ENCODE measurements at regions not wholly inside any gene's neighbourhood (a gene's known extent, or its start where the extent isn't known, plus 50 kb on each side); places are given as distances from the start of the nearest gene placed in this dataset.

- TF ChIP-seq CTCF (IDR thresholded peaks at IDR 0.05; ENCODE audit: borderline replicate concordance, extremely low read depth, low read length, poor library complexity, severe bottlenecking) (no peak), EZH2 (IDR thresholded peaks at IDR 0.05; ENCODE audit: borderline replicate concordance, low read depth, low read length, severe bottlenecking) (no peak)
- no peak overlapping the region for H2AFZ ChIP-seq (ENCODE audit: low read depth, low read length)
- peak; percentile 83 for DNase-seq
Observed at GRCh38 chr2:226609366-226609765, 190.3 kb downstream of the IRS1 start.

DNA sequence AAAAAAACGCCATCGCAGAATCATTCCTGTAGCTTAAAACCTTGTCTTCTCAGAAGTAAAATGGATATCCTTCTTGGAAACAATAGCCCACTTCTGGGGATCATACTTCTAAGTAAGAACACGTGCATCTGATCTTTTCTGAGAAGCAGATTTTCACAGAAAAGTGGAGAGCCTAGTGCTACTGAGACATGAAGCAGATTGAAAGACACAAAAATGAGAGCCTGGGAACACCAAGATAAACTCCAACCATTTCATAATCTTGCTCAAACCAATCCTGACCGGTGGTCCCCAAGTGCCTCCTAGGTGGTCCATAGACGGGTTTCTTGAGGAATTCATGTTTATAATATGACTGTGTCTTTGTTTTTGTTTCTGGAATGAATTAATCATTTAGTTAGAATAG lies 191.2 kb downstream of the IRS1 start:
- Histone ChIP-seq H3K27me3 (ENCODE audit: insufficient read depth, low read length, poor library complexity) (no peaks in the 10 kb centered on the region), H3K4me1 (ENCODE audit: insufficient read depth, low read length) (peaks cover 49% of the 10 kb centered on the region), H3K4me2 (ENCODE audit: insufficient read depth, low read length) (peak overlapping the region; percentile 53), H3K27ac (ENCODE audit: low read length) (peak overlapping the region; percentile 75), H3K79me2 (ENCODE audit: insufficient read depth, low read length) (no peaks in the 10 kb centered on the region), H2AFZ (ENCODE audit: low read depth, low read length) (peak overlapping the region; percentile 62), H3K9me3 (ENCODE audit: insufficient read depth, low read length, severe bottlenecking) (no peaks in the 10 kb centered on the region), H3K9ac (ENCODE audit: low read depth, low read length) (peak overlapping the region; percentile 40), H3K36me3 (ENCODE audit: insufficient read depth, low read length) (no peaks in the 10 kb centered on the region), H3K4me3 (ENCODE audit: low read depth in 1 of 2, low read length in 2 of 2) (no peak overlapping the region), H4K20me1 (ENCODE audit: insufficient read depth, low read length) (no peaks in the 10 kb centered on the region)
- TF ChIP-seq EZH2 (IDR thresholded peaks at IDR 0.05; ENCODE audit: borderline replicate concordance, low read depth, low read length, severe bottlenecking) (no peak), CTCF (IDR thresholded peaks at IDR 0.05; ENCODE audit: borderline replicate concordance, extremely low read depth, low read length, poor library complexity, severe bottlenecking) (no peak)
- ATAC-seq (ENCODE audit: insufficient read depth, low read depth): peak; percentile 42
- DNase-seq: peak; percentile 40

More at GRCh38 chr2:226609366-226609765, 190.3 kb downstream of the IRS1 start:
- H3K36me3 ChIP-seq (ENCODE audit: insufficient read depth, low read length): no peaks in the 10 kb centered on the region
- 0 out of 2 replicates have a peak overlapping the region, but pooled peaks have one; percentile 53 for H3K4me2 ChIP-seq (ENCODE audit: insufficient read depth, low read length)
- no peaks in the 10 kb centered on the region for H4K20me1 ChIP-seq (ENCODE audit: insufficient read depth, low read length)
- ATAC-seq (ENCODE audit: insufficient read depth, low read depth): peak; percentile 94
- H3K4me1 ChIP-seq (ENCODE audit: insufficient read depth, low read length): peaks cover 49% of the 10 kb centered on the region
- peak overlapping the region; percentile 40 for H3K9ac ChIP-seq (ENCODE audit: low read depth, low read length)
- no peaks in the 10 kb centered on the region for H3K79me2 ChIP-seq (ENCODE audit: insufficient read depth, low read length)
- no peak overlapping the region for H3K4me3 ChIP-seq (ENCODE audit: low read depth in 1 of 2, low read length in 2 of 2)
- no peaks in the 10 kb centered on the region for H3K27me3 ChIP-seq (ENCODE audit: insufficient read depth, low read length, poor library complexity)
- no peaks in the 10 kb centered on the region for H3K9me3 ChIP-seq (ENCODE audit: insufficient read depth, low read length, severe bottlenecking)
- H3K27ac ChIP-seq (ENCODE audit: low read length): peak overlapping the region; percentile 75

DNA sequence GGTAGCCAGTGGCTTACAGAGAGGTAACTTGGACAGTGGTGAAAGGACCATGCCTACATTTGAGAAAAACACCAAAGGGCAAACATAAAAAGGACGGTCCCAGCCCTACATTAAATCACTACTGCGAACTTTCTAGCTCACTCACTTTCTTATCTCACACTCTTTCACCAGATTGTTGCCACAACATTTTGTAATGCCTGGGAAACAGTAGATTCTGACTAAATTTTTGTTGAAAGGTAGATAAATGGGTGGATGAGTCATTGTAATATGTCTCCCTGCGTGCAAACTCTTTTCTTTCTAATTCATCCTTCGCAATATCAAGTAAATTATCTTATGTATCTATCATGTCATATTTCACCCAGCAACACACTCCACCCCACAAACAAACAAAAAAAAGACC lies 192.2 kb downstream of the IRS1 start:
- no peak overlapping the region for H3K4me3 ChIP-seq (ENCODE audit: low read depth in 1 of 2, low read length in 2 of 2)
- H3K79me2 ChIP-seq (ENCODE audit: insufficient read depth, low read length): no peaks in the 10 kb centered on the region
- DNase-seq: no peak
- H4K20me1 ChIP-seq (ENCODE audit: insufficient read depth, low read length): no peaks in the 10 kb centered on the region
- H3K4me2 ChIP-seq (ENCODE audit: insufficient read depth, low read length): peak overlapping the region; percentile 53
- no peaks in the 10 kb centered on the region for H3K9me3 ChIP-seq (ENCODE audit: insufficient read depth, low read length, severe bottlenecking)
- peak overlapping the region; percentile 40; the same call in 1 of the 2 replicates for H3K9ac ChIP-seq (ENCODE audit: low read depth, low read length)
- H3K4me1 ChIP-seq (ENCODE audit: insufficient read depth, low read length): peaks cover 56% of the 10 kb centered on the region
- TF ChIP-seq EZH2 (IDR thresholded peaks at IDR 0.05; ENCODE audit: borderline replicate concordance, low read depth, low read length, severe bottlenecking) (no peak), CTCF (IDR thresholded peaks at IDR 0.05; ENCODE audit: borderline replicate concordance, extremely low read depth, low read length, poor library complexity, severe bottlenecking) (no peak)
- no peak for ATAC-seq (ENCODE audit: insufficient read depth, low read depth)
- H3K27ac ChIP-seq (ENCODE audit: low read length): peak overlapping the region; percentile 75
- no peaks in the 10 kb centered on the region for H3K36me3 ChIP-seq (ENCODE audit: insufficient read depth, low read length)
- H3K27me3 ChIP-seq (ENCODE audit: insufficient read depth, low read length, poor library complexity): no peaks in the 10 kb centered on the region
- H2AFZ ChIP-seq (ENCODE audit: low read depth, low read length): no peak overlapping the region; the same call in 1 of the 2 replicates

DNA sequence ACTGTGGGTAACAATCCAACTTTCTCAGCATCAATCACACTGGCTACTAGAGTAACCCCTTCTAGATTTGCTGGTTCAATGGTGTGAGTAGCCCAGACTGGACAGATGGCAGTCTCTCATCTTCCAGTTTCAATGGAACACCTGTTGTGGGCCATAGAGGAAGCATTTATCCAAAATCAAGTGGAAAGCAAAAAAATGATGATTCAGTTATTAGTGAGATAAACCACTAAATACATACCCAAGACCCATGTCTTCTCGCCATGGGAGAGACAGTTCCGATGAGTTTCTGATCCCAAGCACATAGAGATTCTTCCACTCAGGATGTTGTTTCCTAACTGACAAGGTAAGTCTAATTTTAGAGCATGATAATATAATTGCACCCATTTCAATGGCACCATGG lies 194.0 kb downstream of the IRS1 start:
- H3K9ac ChIP-seq (ENCODE audit: low read depth, low read length): no peak overlapping the region
- no peak for DNase-seq
- no peaks in the 10 kb centered on the region for H3K36me3 ChIP-seq (ENCODE audit: insufficient read depth, low read length)
- no peak overlapping the region for H3K4me3 ChIP-seq (ENCODE audit: low read depth in 1 of 2, low read length in 2 of 2)
- no peaks in the 10 kb centered on the region for H3K79me2 ChIP-seq (ENCODE audit: insufficient read depth, low read length)
- H3K4me2 ChIP-seq (ENCODE audit: insufficient read depth, low read length): no peak overlapping the region
- TF ChIP-seq CTCF (IDR thresholded peaks at IDR 0.05; ENCODE audit: borderline replicate concordance, extremely low read depth, low read length, poor library complexity, severe bottlenecking): no peak
- no peak for TF ChIP-seq EZH2 (IDR thresholded peaks at IDR 0.05; ENCODE audit: borderline replicate concordance, low read depth, low read length, severe bottlenecking)
- H3K27me3 ChIP-seq (ENCODE audit: insufficient read depth, low read length, poor library complexity): no peaks in the 10 kb centered on the region
- no peak overlapping the region for H2AFZ ChIP-seq (ENCODE audit: low read depth, low read length)
- no peak for ATAC-seq (ENCODE audit: insufficient read depth, low read depth)
- H3K27ac ChIP-seq (ENCODE audit: low read length): no peak overlapping the region
- peaks cover 61% of the 10 kb centered on the region for H3K4me1 ChIP-seq (ENCODE audit: insufficient read depth, low read length)
- no peaks in the 10 kb centered on the region for H3K9me3 ChIP-seq (ENCODE audit: insufficient read depth, low read length, severe bottlenecking)
- no peaks in the 10 kb centered on the region for H4K20me1 ChIP-seq (ENCODE audit: insufficient read depth, low read length)
